HEK293 (cell line): ENCODE measurements at regions not wholly inside any gene's neighbourhood (a gene's known extent, or its start where the extent isn't known, plus 50 kb on each side); places are given as distances from the start of the nearest gene placed in this dataset.

Experiments used
- CTCF ChIA-PET: fragments of 350-600 bp; formaldehyde crosslinking; extraction: SDS; loops from one replicate; lab custom pipeline; 2021; ENCODE audit warnings: antibody characterized with exemption; lab: Yijun Ruan, JAX
- POLR2A ChIA-PET: fragments of 300-600 bp; formaldehyde crosslinking; extraction: SDS; loops from one replicate; lab custom pipeline; 2020; ENCODE audit warnings: antibody characterized with exemption, inconsistent platforms; lab: Yijun Ruan, JAX
- H3K27ac ChIP-seq: fragments of 200-500 bp; sonication (Bioruptor generic); 2 replicates; pipeline ENCODE4 v1.5.1; 2014; ENCODE audit warnings: low read depth, low read length, control low read depth, inconsistent platforms; ENCODE audit errors: extremely low read depth
- H3K36me3 ChIP-seq, 2 experiments: fragments of 200-500 bp in 1 of 2; sonication (Bioruptor generic) in 1 of 2; 1 replicate in 1 of 2; 2 replicates in 1 of 2; pipeline ENCODE4 v1.5.1; 2014 to 2017; ENCODE audit warnings: inconsistent platforms in 2 of 2, low read length in 2 of 2; ENCODE audit not compliant: control insufficient read depth in 2 of 2, insufficient read depth in 1 of 2
- H3K4me1 ChIP-seq: fragments of 200-500 bp; sonication (Bioruptor generic); 2 replicates; pipeline ENCODE4 v1.5.1; 2014; ENCODE audit warnings: mild to moderate bottlenecking, low read length, inconsistent platforms; ENCODE audit not compliant: control insufficient read depth, insufficient read depth
- H3K4me3 ChIP-seq: 2 replicates; pipeline ENCODE4 v1.5.1; 2011; ENCODE audit warnings: low read depth, mild to moderate bottlenecking, control low read depth, low read length, moderate library complexity
- H3K9me3 ChIP-seq: fragments of 200-500 bp; sonication (Bioruptor generic); 2 replicates; pipeline ENCODE4 v1.5.1; 2014; ENCODE audit warnings: low read depth, low read length, inconsistent platforms; ENCODE audit not compliant: control insufficient read depth, insufficient read depth
- BCL11A ChIP-seq: fragments of 450-650 bp; formaldehyde crosslinking; IDR thresholded peaks from 2 replicates; pipeline ENCODE4 v1.5.1; 2016; ENCODE audit warnings: low read depth, missing biosample characterization, missing genetic modification characterization
- ELK4 ChIP-seq: IDR thresholded peaks from 2 replicates; pipeline ENCODE4 v1.6.1; 2011; ENCODE audit warnings: mild to moderate bottlenecking, low read depth, low read length, borderline replicate concordance
- GLI2 ChIP-seq: fragments of 450-650 bp; formaldehyde crosslinking; IDR thresholded peaks from 2 replicates; pipeline ENCODE4; 2017; ENCODE audit warnings: missing biosample characterization, missing genetic modification characterization, low read depth, borderline replicate concordance
- KLF1 ChIP-seq: fragments of 450-650 bp; formaldehyde crosslinking; IDR thresholded peaks from 2 replicates; pipeline ENCODE4 v1.5.1; 2016; ENCODE audit warnings: missing biosample characterization, missing genetic modification characterization
- PRDM10 ChIP-seq: fragments of 450-650 bp; formaldehyde crosslinking; IDR thresholded peaks from 2 replicates; pipeline ENCODE4 v1.5.1; 2016; ENCODE audit warnings: missing biosample characterization, missing genetic modification characterization
- SP7 ChIP-seq: fragments of 450-650 bp; formaldehyde crosslinking; IDR thresholded peaks from 2 replicates; pipeline ENCODE4 v1.5.1; 2016; ENCODE audit warnings: missing biosample characterization, missing genetic modification characterization
- TCF7L2 ChIP-seq: IDR thresholded peaks from 2 replicates; pipeline ENCODE4 v1.6.1; 2011; ENCODE audit warnings: low read depth, mild to moderate bottlenecking, inconsistent platforms, low read length, moderate library complexity, borderline replicate concordance
- TSHZ1 ChIP-seq: fragments of 450-650 bp; formaldehyde crosslinking; IDR thresholded peaks from 2 replicates; pipeline ENCODE4 v1.5.1; 2016; ENCODE audit warnings: missing biosample characterization, missing genetic modification characterization, borderline replicate concordance
- ZBTB6 ChIP-seq: fragments of 450-650 bp; formaldehyde crosslinking; IDR thresholded peaks from 2 replicates; pipeline ENCODE4 v1.5.1; 2017; ENCODE audit warnings: missing biosample characterization, missing genetic modification characterization
- ZNF114 ChIP-seq: fragments of 450-650 bp; formaldehyde crosslinking; IDR thresholded peaks from 2 replicates; pipeline ENCODE4 v1.5.0; 2017; ENCODE audit warnings: missing biosample characterization, missing genetic modification characterization
- ZNF138 ChIP-seq: fragments of 450-650 bp; formaldehyde crosslinking; IDR thresholded peaks from 2 replicates; pipeline ENCODE4 v1.5.1; 2016; ENCODE audit warnings: missing biosample characterization, missing genetic modification characterization, borderline replicate concordance
- ZNF19 ChIP-seq: fragments of 450-650 bp; formaldehyde crosslinking; IDR thresholded peaks from 2 replicates; pipeline ENCODE4; 2016; ENCODE audit warnings: missing biosample characterization, missing genetic modification characterization, low read depth
- ZNF37A ChIP-seq: fragments of 450-650 bp; IDR thresholded peaks from 2 replicates; pipeline ENCODE4 v1.5.1; 2018; ENCODE audit warnings: missing biosample characterization, missing genetic modification characterization
- ZNF501 ChIP-seq: fragments of 450-650 bp; formaldehyde crosslinking; IDR thresholded peaks from 2 replicates; pipeline ENCODE4 v1.5.1; 2016; ENCODE audit warnings: missing biosample characterization, missing genetic modification characterization
- ZNF701 ChIP-seq: fragments of 450-650 bp; formaldehyde crosslinking; IDR thresholded peaks from 2 replicates; pipeline ENCODE4 v1.5.1; 2016; ENCODE audit warnings: missing biosample characterization, missing genetic modification characterization
- ZNF707 ChIP-seq: fragments of 450-650 bp; formaldehyde crosslinking; IDR thresholded peaks from 2 replicates; pipeline ENCODE4 v1.5.1; 2016; ENCODE audit warnings: missing biosample characterization, missing genetic modification characterization
- ZNF768 ChIP-seq: fragments of 450-650 bp; formaldehyde crosslinking; IDR thresholded peaks from 2 replicates; pipeline ENCODE4 v1.5.1; 2018; ENCODE audit warnings: missing biosample characterization, mild to moderate bottlenecking, missing genetic modification characterization
- ZNF777 ChIP-seq: fragments of 450-650 bp; formaldehyde crosslinking; IDR thresholded peaks from 2 replicates; pipeline ENCODE4 v1.5.1; 2017; ENCODE audit warnings: missing biosample characterization, missing genetic modification characterization, borderline replicate concordance

GRCh38 chr15:94644433-94644832 lies 413.1 kb downstream of the MCTP2 start:
- no peak overlapping the region for H3K4me3 ChIP-seq
- H3K27ac ChIP-seq = no peak overlapping the region
- TF ChIP-seq SP7 (tag by site-specific recombination) = no peak
- no peak for TF ChIP-seq TSHZ1
- no peak for TF ChIP-seq KLF1
- no peak for TF ChIP-seq ELK4
- TF ChIP-seq BCL11A (tag by site-specific recombination) = no peak
- TF ChIP-seq ZNF768 = no peak
- no peak for TF ChIP-seq ZNF777 (tag by site-specific recombination)
- no peak for TF ChIP-seq TCF7L2
- TF ChIP-seq ZNF501 (tag by site-specific recombination) = no peak
- TF ChIP-seq ZNF37A (tag by site-specific recombination) = no peak
- TF ChIP-seq ZNF701 (tag by site-specific recombination) = no peak
- TF ChIP-seq ZNF19 (tag by site-specific recombination) = no peak
- TF ChIP-seq ZNF707 (tag by site-specific recombination) = no peak
- TF ChIP-seq PRDM10 (tag by site-specific recombination) = no peak
- TF ChIP-seq ZBTB6 (tag by site-specific recombination) = no peak
- TF ChIP-seq GLI2 (tag by site-specific recombination) = no peak
- no peak for TF ChIP-seq ZNF138
- TF ChIP-seq ZNF114 (tag by site-specific recombination) = no peak
- no peaks in the 10 kb centered on the region for H3K36me3 ChIP-seq
- ChIA-PET CTCF (no interaction called here), POLR2A (no interaction called here)
- no peaks in the 10 kb centered on the region for H3K9me3 ChIP-seq
- no peaks in the 10 kb centered on the region for H3K4me1 ChIP-seq
